ENCODE measurements at regions not wholly inside any gene's neighbourhood (a gene's known extent, or its start where the extent isn't known, plus 50 kb on each side); places are given as distances from the start of the nearest gene placed in this dataset.

DNA sequence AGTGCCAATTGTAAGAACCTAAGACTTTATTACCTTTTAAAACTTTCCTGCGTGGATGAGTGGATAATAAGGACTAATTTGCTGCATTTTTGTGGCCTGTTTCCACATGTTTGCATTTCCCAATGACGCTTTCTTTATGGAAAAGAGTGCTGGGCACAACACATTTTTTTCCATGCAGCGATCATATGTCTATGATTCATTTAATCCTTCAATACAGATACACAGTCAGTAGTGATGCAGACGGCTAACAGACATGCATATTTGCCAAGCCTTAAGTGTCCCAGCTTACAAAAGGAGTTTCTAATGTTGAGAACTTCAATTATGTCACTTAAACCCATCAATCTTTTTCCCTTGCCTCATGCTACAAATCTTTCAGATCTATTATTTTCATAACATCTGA is 239.8 kb upstream of the PREP start:
- WGBS, 2 donors, result 91 to 95% methylated on average over 4 of the region's 4 CpGs
- TF ChIP-seq, protein P1, sequence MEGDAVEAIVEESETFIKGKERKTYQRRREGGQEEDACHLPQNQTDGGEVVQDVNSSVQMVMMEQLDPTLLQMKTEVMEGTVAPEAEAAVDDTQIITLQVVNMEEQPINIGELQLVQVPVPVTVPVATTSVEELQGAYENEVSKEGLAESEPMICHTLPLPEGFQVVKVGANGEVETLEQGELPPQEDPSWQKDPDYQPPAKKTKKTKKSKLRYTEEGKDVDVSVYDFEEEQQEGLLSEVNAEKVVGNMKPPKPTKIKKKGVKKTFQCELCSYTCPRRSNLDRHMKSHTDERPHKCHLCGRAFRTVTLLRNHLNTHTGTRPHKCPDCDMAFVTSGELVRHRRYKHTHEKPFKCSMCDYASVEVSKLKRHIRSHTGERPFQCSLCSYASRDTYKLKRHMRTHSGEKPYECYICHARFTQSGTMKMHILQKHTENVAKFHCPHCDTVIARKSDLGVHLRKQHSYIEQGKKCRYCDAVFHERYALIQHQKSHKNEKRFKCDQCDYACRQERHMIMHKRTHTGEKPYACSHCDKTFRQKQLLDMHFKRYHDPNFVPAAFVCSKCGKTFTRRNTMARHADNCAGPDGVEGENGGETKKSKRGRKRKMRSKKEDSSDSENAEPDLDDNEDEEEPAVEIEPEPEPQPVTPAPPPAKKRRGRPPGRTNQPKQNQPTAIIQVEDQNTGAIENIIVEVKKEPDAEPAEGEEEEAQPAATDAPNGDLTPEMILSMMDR (IDR thresholded peaks at IDR 0.05; ENCODE audit: control extremely low read depth, extremely low read depth), result no peak
- H3K4me1 ChIP-seq (ENCODE audit: control insufficient read depth in 5 of 5, insufficient read depth in 5 of 5, low read length in 5 of 5), result peaks cover 0 to 3% (median 0%) of the 10 kb centered on the region in 5 donors

DNA sequence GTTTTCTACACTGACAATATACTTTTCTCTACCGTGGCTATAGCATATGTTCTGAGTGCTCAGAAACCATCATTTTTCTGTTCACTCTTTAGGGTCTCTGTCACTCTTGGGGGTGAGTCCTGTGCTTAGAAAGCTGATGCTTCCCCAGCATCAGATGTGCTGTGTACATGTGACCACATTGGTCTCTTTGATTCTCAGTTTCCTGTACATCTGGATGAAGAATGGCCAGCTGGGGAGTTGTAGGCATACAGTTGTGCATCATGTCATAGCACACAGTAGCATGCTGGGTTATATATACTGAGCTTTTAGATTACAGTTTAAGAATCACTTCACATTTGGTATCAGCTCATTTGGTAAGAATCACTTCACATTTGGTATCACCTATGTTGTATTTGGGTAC is 238.6 kb upstream of the PREP start:
- Histone ChIP-seq H3K4me1 (ENCODE audit: control insufficient read depth in 5 of 5, insufficient read depth in 5 of 5, low read length in 5 of 5) (peaks cover 0 to 3% (median 0%) of the 10 kb centered on the region in 5 donors), H3K9ac (ENCODE audit: insufficient read depth in 1 of 2, low read length in 2 of 2) (no peak overlapping the region), H3K4me3 (no peak overlapping the region), H3K27me3 (ENCODE audit: control insufficient read depth in 3 of 3, insufficient read depth in 3 of 3, low read length in 2 of 3) (no peaks in the 10 kb centered on the region), H3K9me3 (ENCODE audit: control insufficient read depth in 4 of 4, insufficient read depth in 3 of 4, low read length in 3 of 4) (no peaks in the 10 kb centered on the region), H3K27ac (ENCODE audit: low read depth in 1 of 2, low read length in 1 of 2) (no peak overlapping the region), H3K36me3 (ENCODE audit: control insufficient read depth in 4 of 4, insufficient read depth in 4 of 4, low read length in 4 of 4) (no peaks in the 10 kb centered on the region)
- 92 to 94% methylated on average over 1 of the region's 1 CpG for WGBS, 2 donors
- ATAC-seq (ENCODE audit: insufficient read depth, low FRiP score), result no peak
- no peak for DNase-seq
- TF ChIP-seq, protein P1 (IDR thresholded peaks at IDR 0.05; ENCODE audit: control extremely low read depth, extremely low read depth), result no peak

More for the DNA sequence above, 239.8 kb upstream of the PREP start:
- no peak for ATAC-seq (ENCODE audit: insufficient read depth, low FRiP score)
- DNase-seq, result no peak
- no peaks in the 10 kb centered on the region for H3K36me3 ChIP-seq (ENCODE audit: control insufficient read depth in 4 of 4, insufficient read depth in 4 of 4, low read length in 4 of 4)
- H3K4me3 ChIP-seq, result no peak overlapping the region
- no peak overlapping the region for H3K27ac ChIP-seq (ENCODE audit: low read depth in 1 of 2, low read length in 1 of 2)
- no peaks in the 10 kb centered on the region for H3K9me3 ChIP-seq (ENCODE audit: control insufficient read depth in 4 of 4, insufficient read depth in 3 of 4, low read length in 3 of 4)
- no peak overlapping the region for H3K9ac ChIP-seq (ENCODE audit: insufficient read depth in 1 of 2, low read length in 2 of 2)
- H3K27me3 ChIP-seq (ENCODE audit: control insufficient read depth in 3 of 3, insufficient read depth in 3 of 3, low read length in 2 of 3), result no peaks in the 10 kb centered on the region

DNA sequence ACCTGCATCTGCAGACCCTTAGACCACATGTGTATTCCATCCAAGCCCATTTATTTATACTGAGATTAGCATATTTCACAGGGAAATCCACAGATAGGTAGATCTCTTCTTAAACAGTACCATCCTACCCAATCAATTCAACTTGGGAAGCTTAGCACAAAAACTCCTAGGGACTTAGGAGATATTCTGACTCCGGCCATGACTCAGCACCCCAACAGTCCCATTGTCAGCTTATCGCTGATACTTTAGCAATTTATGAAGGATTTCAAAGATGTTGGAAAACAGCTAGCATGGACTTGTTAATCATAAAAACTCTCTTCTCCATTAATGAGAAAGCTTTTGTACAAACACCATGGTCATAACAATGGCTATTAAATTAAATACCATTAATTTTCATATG is 236.2 kb upstream of the PREP start:
- H3K9ac ChIP-seq (ENCODE audit: insufficient read depth in 1 of 2, low read length in 2 of 2), result no peak overlapping the region
- no peaks in the 10 kb centered on the region for H3K36me3 ChIP-seq (ENCODE audit: control insufficient read depth in 4 of 4, insufficient read depth in 4 of 4, low read length in 4 of 4)
- WGBS, 2 donors, result 94 to 98% methylated on average over 2 of the region's 2 CpGs
- no peak overlapping the region for H3K4me3 ChIP-seq
- H3K27me3 ChIP-seq (ENCODE audit: control insufficient read depth in 3 of 3, insufficient read depth in 3 of 3, low read length in 2 of 3), result no peaks in the 10 kb centered on the region
- no peak for ATAC-seq (ENCODE audit: insufficient read depth, low FRiP score)
- TF ChIP-seq, protein P1 (IDR thresholded peaks at IDR 0.05; ENCODE audit: control extremely low read depth, extremely low read depth), result no peak
- no peaks in the 10 kb centered on the region for H3K9me3 ChIP-seq (ENCODE audit: control insufficient read depth in 4 of 4, insufficient read depth in 3 of 4, low read length in 3 of 4)
- peaks cover 0 to 2% (median 0%) of the 10 kb centered on the region in 5 donors for H3K4me1 ChIP-seq (ENCODE audit: control insufficient read depth in 5 of 5, insufficient read depth in 5 of 5, low read length in 5 of 5)
- H3K27ac ChIP-seq (ENCODE audit: low read depth in 1 of 2, low read length in 1 of 2), result no peak overlapping the region
- no peak for DNase-seq

DNA sequence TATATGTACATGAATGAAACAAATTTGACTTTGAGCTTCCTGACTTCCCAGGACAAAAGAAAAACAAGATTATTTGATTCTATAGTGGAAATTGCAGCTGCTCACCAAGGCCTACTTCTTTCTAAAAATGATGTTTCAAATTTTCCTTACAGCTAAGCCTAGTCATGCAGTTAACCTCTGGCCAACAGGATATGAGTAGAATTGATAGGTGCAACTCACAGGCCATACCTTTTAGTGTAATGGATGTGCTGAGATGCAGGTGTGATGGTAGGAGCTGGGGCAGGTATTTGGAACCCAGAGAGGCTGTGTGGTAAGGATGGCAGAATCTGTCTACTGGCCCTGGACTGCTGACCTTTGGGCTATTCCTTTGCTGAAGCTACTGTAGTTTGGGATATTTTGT is 230.9 kb upstream of the PREP start:
- H3K27ac ChIP-seq (ENCODE audit: low read depth in 1 of 2, low read length in 1 of 2), result no peak overlapping the region
- TF ChIP-seq, protein P1 (IDR thresholded peaks at IDR 0.05; ENCODE audit: control extremely low read depth, extremely low read depth), result no peak

More for the DNA sequence above, 230.9 kb upstream of the PREP start:
- DNase-seq, result no peak
- Histone ChIP-seq H3K4me3 (no peak overlapping the region), H3K4me1 (ENCODE audit: control insufficient read depth in 5 of 5, insufficient read depth in 5 of 5, low read length in 5 of 5) (no peaks in the 10 kb centered on the region), H3K27me3 (ENCODE audit: control insufficient read depth in 3 of 3, insufficient read depth in 3 of 3, low read length in 2 of 3) (no peaks in the 10 kb centered on the region), H3K9ac (ENCODE audit: insufficient read depth in 1 of 2, low read length in 2 of 2) (no peak overlapping the region), H3K9me3 (ENCODE audit: control insufficient read depth in 4 of 4, insufficient read depth in 3 of 4, low read length in 3 of 4) (peaks cover 0 to 2% (median 0%) of the 10 kb centered on the region in 4 donors), H3K36me3 (ENCODE audit: control insufficient read depth in 4 of 4, insufficient read depth in 4 of 4, low read length in 4 of 4) (no peaks in the 10 kb centered on the region)
- ATAC-seq (ENCODE audit: insufficient read depth, low FRiP score), result no peak
